HEK293T (cell line): ENCODE measurements at regions not wholly inside any gene's neighbourhood (a gene's known extent, or its start where the extent isn't known, plus 50 kb on each side); places are given as distances from the start of the nearest gene placed in this dataset.

Experiments used
- BHLHE40 ChIP-seq: fragments of 450-650 bp; IDR thresholded peaks from 2 replicates; pipeline ENCODE4 v1.6.1; 2016; ENCODE audit warnings: mild to moderate bottlenecking, moderate library complexity, borderline replicate concordance
- ELF4 ChIP-seq: fragments of 450-650 bp; IDR thresholded peaks from 2 replicates; pipeline ENCODE4 v1.6.1; 2017; ENCODE audit warnings: antibody characterized with exemption
- FOXK2 ChIP-seq: fragments of 450-650 bp; IDR thresholded peaks from 2 replicates; pipeline ENCODE4 v1.6.1; 2016; ENCODE audit warnings: mild to moderate bottlenecking
- HDGF ChIP-seq: fragments of 450-650 bp; IDR thresholded peaks from 2 replicates; pipeline ENCODE4 v1.6.1; 2017; ENCODE audit warnings: antibody characterized with exemption, borderline replicate concordance
- L3MBTL2 ChIP-seq: fragments of 450-650 bp; conservative IDR thresholded peaks from 2 replicates; pipeline ENCODE4 v1.6.1; 2016; ENCODE audit warnings: mild to moderate bottlenecking
- SP1 ChIP-seq: fragments of 450-650 bp; IDR thresholded peaks from 2 replicates; pipeline ENCODE4 v1.6.1; 2017
- SUZ12 ChIP-seq: fragments of 450-650 bp; IDR thresholded peaks from 2 replicates; pipeline ENCODE4 v1.6.1; 2016; ENCODE audit warnings: mild to moderate bottlenecking
- ZNF384 ChIP-seq: fragments of 450-650 bp; IDR thresholded peaks from 2 replicates; pipeline ENCODE4 v1.6.1; 2016

- TF ChIP-seq BHLHE40 (no peak), SUZ12 (no peak), ZNF384 (no peak), HDGF (no peak), L3MBTL2 (no peak), ELF4 (no peak), FOXK2 (no peak), SP1 (no peak)
These were observed 263.5 kb downstream of the TAF11L14 start for GRCh38 chr5:17897776-17898175.
